ENCODE measurements at regions not wholly inside any gene's neighbourhood (a gene's known extent, or its start where the extent isn't known, plus 50 kb on each side); places are given as distances from the start of the nearest gene placed in this dataset.

- no peaks in the 10 kb centered on the region for H3K79me1 ChIP-seq (ENCODE audit: low read depth in 1 of 2, low read length in 2 of 2)
- ChIA-PET POLR2A (ENCODE audit: unreplicated experiment) (no interaction called here), CTCF (interaction anchor here (0.6 to 1.3 kb wide), 2 partner anchors 10 to 286 kb away, joined by 3 to 4 read pairs; no protein-coding TSS in a partner anchor)
- no peak; the same call in 1 of the 2 replicates for ATAC-seq (ENCODE audit: low read depth)
- no peak overlapping the region for H3K9ac ChIP-seq (ENCODE audit: low read depth, low read length)
- H4K20me1 ChIP-seq (ENCODE audit: insufficient read depth, low read length) = no peaks in the 10 kb centered on the region
- no peak overlapping the region for H2BK5ac ChIP-seq (ENCODE audit: low read depth, low read length, poor library complexity, severe bottlenecking)
- peak; percentile 32 for DNase-seq
- BruUV-seq (replicated peaks) = no TSS peak
- H3K36me3 ChIP-seq (ENCODE audit: control insufficient read depth, insufficient read depth, low read length) = no peaks in the 10 kb centered on the region
- intact Hi-C loops (cut with micrococcal nuclease) = no loop called here
- H3K27me3 ChIP-seq (ENCODE audit: control insufficient read depth, insufficient read depth, low read length) = no peaks in the 10 kb centered on the region
- 0 out of 2 replicates have a peak, but pooled peaks cover 3% of the 10 kb centered on the region for H3K9me1 ChIP-seq (ENCODE audit: insufficient read depth, low read length)
- H3K27ac ChIP-seq (ENCODE audit: insufficient read depth, low read length) = no peak overlapping the region
- H3K18ac ChIP-seq (ENCODE audit: low read depth, low read length) = no peak overlapping the region
- H4K91ac ChIP-seq (ENCODE audit: insufficient read depth, low read depth, low read length) = no peak overlapping the region
- dilution Hi-C loops (cut with HindIII; ENCODE audit: low sequenced_read_pairs, unreplicated experiment) = no loop called here
- H3K56ac ChIP-seq (ENCODE audit: extremely low read depth, insufficient read depth, low read length) = no peak overlapping the region
- WGBS, 2 experiments (ENCODE audit: extremely low coverage in 2 of 2, insufficient read length in 1 of 2) = no CpG with 5 or more reads among the region's 8 CpGs
- H3K4ac ChIP-seq (ENCODE audit: low read depth, low read length) = no peak overlapping the region
- no peak overlapping the region for H3K14ac ChIP-seq (replicated peaks; ENCODE audit: low read depth, low read length)
- H2AK5ac ChIP-seq (ENCODE audit: low read depth, low read length) = no peak overlapping the region
- H3K4me3 ChIP-seq (ENCODE audit: insufficient read depth, low read depth, low read length) = no peak overlapping the region
- no peak overlapping the region for H3K23ac ChIP-seq (ENCODE audit: low read depth, low read length)
- in situ Hi-C loops (cut with MboI; ENCODE audit: low sequenced_read_pairs) = no loop called here
- H3K4me1 ChIP-seq (ENCODE audit: control insufficient read depth, insufficient read depth, low read length) = no peaks in the 10 kb centered on the region
- H4K8ac ChIP-seq (ENCODE audit: low read depth in 2 of 2, low read length in 2 of 2) = no peak overlapping the region
- H2BK120ac ChIP-seq (ENCODE audit: low read depth, low read length) = no peak overlapping the region
- no peak overlapping the region for H2AFZ ChIP-seq (replicated peaks; ENCODE audit: low read length, poor library complexity)
- no peak overlapping the region for H4K5ac ChIP-seq (ENCODE audit: low read depth, low read length)
- no peak overlapping the region for H2BK20ac ChIP-seq (ENCODE audit: low read depth, low read length)
- no peak overlapping the region; the same call in 1 of the 2 replicates for H3K4me2 ChIP-seq (ENCODE audit: low read depth, low read length)
- no peaks in the 10 kb centered on the region for H3K9me3 ChIP-seq (ENCODE audit: control insufficient read depth, insufficient read depth, low read length)
- no peak for TF ChIP-seq RFX5 (IDR thresholded peaks at IDR 0.05; ENCODE audit: low read depth, low read length)
- TF ChIP-seq MAFK (IDR thresholded peaks at IDR 0.05; ENCODE audit: low read depth, low read length) = peak; percentile 60; the same call in 1 of the 2 replicates
- TF ChIP-seq ELK1 (IDR thresholded peaks at IDR 0.05; ENCODE audit: borderline replicate concordance, low read depth, low read length) = no peak
- no peak for TF ChIP-seq MXI1 (IDR thresholded peaks at IDR 0.05; ENCODE audit: borderline replicate concordance, low read depth, low read length)
- H2AK9ac ChIP-seq (replicated peaks; ENCODE audit: low read depth, low read length, poor library complexity) = no peak overlapping the region
- no peak overlapping the region for H2BK15ac ChIP-seq (ENCODE audit: low read depth, low read length)
These were observed 361.3 kb upstream of the SOX9 start for GRCh38 chr17:71759422-71760060.

Measured in IMR-90 (cell line).